Spleen (tissue), 11 donors: ENCODE measurements at regions not wholly inside any gene's neighbourhood (a gene's known extent, or its start where the extent isn't known, plus 50 kb on each side); places are given as distances from the start of the nearest gene placed in this dataset.

Source experiments
- DNase-seq: peaks from one replicate; pipeline ENCODE4 v3.0.0-alpha.2; 2020
- H3K27ac ChIP-seq, 8 donors: fragments of 200-600 bp; sonication (generic) in 7 of 8; 1 replicate in 4 of 8; 2 replicates in 4 of 8; pipeline versions ENCODE4 v1.5.0 to v1.8.0; 2016 to 2021; ENCODE audit warnings: inconsistent platforms in 4 of 8, mild to moderate bottlenecking in 4 of 8, moderate library complexity in 1 of 8
- H3K27me3 ChIP-seq, 7 donors: fragments of 200-600 bp; sonication (generic) in 6 of 7; replicated peaks in 1 of 7; 1 replicate in 4 of 7; 2 replicates in 3 of 7; pipeline versions ENCODE4 v1.5.0 to v1.8.0; 2016 to 2021; ENCODE audit warnings: inconsistent platforms in 3 of 7, mild to moderate bottlenecking in 1 of 7
- H3K36me3 ChIP-seq, 6 donors: fragments of 200-600 bp; sonication (generic) in 5 of 6; 1 replicate in 4 of 6; 2 replicates in 2 of 6; pipeline versions ENCODE4 v1.5.0 to v1.8.0; 2016 to 2021; ENCODE audit warnings: inconsistent platforms in 2 of 6
- H3K4me1 ChIP-seq, 6 donors: fragments of 200-600 bp; sonication (generic) in 5 of 6; 1 replicate in 3 of 6; 2 replicates in 3 of 6; pipeline versions ENCODE4 v1.5.0 to v1.8.0; 2016 to 2021; ENCODE audit warnings: inconsistent platforms in 3 of 6
- H3K4me3 ChIP-seq, 8 donors: fragments of 200-600 bp; sonication (generic) in 7 of 8; 1 replicate in 4 of 8; 2 replicates in 4 of 8; pipeline versions ENCODE4 v1.5.0 to v1.8.0; 2016 to 2021; ENCODE audit warnings: inconsistent platforms in 4 of 8, mild to moderate bottlenecking in 4 of 8, moderate library complexity in 2 of 8
- H3K9me3 ChIP-seq, 8 donors: fragments of 200-600 bp; sonication (generic) in 7 of 8; 1 replicate in 4 of 8; 2 replicates in 4 of 8; pipeline versions ENCODE4 v1.5.0 to v1.8.0; 2016 to 2021; ENCODE audit warnings: inconsistent platforms in 4 of 8
- CTCF ChIP-seq, 11 experiments: fragments of 200-600 bp in 7 of 11; fragments of 450-650 bp in 4 of 11; sonication (generic) in 4 of 11; IDR thresholded peaks in 8 of 11; conservative IDR thresholded peaks in 3 of 11; 1 replicate in 7 of 11; 2 replicates in 4 of 11; pipeline versions ENCODE4 v1.4.0 to v1.8.0; 2016 to 2021; ENCODE audit warnings: antibody characterized with exemption in 11 of 11, inconsistent platforms in 4 of 11, mild to moderate bottlenecking in 1 of 11
- POLR2A ChIP-seq, 3 donors: fragments of 450-650 bp; IDR thresholded peaks; one replicate each; pipeline ENCODE4 v1.5.1; 2017; ENCODE audit warnings: antibody characterized with exemption in 3 of 3, mild to moderate bottlenecking in 1 of 3
- POLR2AphosphoS5 ChIP-seq, 3 donors: sonication (generic); formaldehyde crosslinking; IDR thresholded peaks; one replicate each; pipeline ENCODE4 v1.5.1; 2017; ENCODE audit warnings: antibody characterized with exemption in 3 of 3
- WGBS, 5 donors: extraction: QIAGEN DNeasy Blood & Tissue Kit in 3 of 5; methylation state at CpG; one replicate each; pipeline versions ENCODE4 v1.1.5 to v1.1.7; 2013 to 2018; 5-methylcytosine and 5-hydroxymethylcytosine counted together
- intact Hi-C: fragments of 100-400 bp; cut with DNase I; formaldehyde crosslinking; loops from one replicate; pipeline ENCODE4 v1.15.0; 2023; ENCODE audit warnings: low total_unique reads
- donor health status: healthy with polysubstance abuse.
- donor health status: DM: no; HTN: no; CAD: no; lungs with moderate emphysema.
- donor health status: DM: no; HTN: no; CAD: no.
- donor health status: Bipolar disorder and iron deficiency.
- donor health status: healthy.
- donor health status: DM: no; HTN: no; CAD: no.
- donor health status: DM: yes; HTN: yes; CAD: no.

- intact Hi-C loops: no loop called here
- WGBS, 5 donors: 55 to 69% (median 66%) methylated on average over 2 of the region's 2 CpGs
Measured at GRCh38 chr1:199007423-199007822, 368.6 kb downstream of the PTPRC start.

GRCh38 chr1:199009447-199009846, 370.6 kb downstream of the PTPRC start:
- peaks cover 8 to 24% (median 19%) of the 10 kb centered on the region in 6 donors for H3K4me1 ChIP-seq
- no peaks in the 10 kb centered on the region for H3K9me3 ChIP-seq
- no peaks in the 10 kb centered on the region for H3K27me3 ChIP-seq
- TF ChIP-seq POLR2A (IDR thresholded peaks at IDR 0.05) (no peak), POLR2AphosphoS5 (IDR thresholded peaks at IDR 0.05) (no peak), CTCF (IDR thresholded peaks at IDR 0.05 in 8 of 11, conservative IDR thresholded peaks at IDR 0.05 in 3 of 11) (no peak)
- H3K27ac ChIP-seq: no peak overlapping the region
- DNase-seq: no peak
- H3K4me3 ChIP-seq: no peak overlapping the region
- no peaks in the 10 kb centered on the region for H3K36me3 ChIP-seq
- WGBS, 5 donors: 1 to 9% (median 5%) methylated on average over 5 of the region's 5 CpGs
- intact Hi-C loops: no loop called here

More at GRCh38 chr1:199007423-199007822, 368.6 kb downstream of the PTPRC start:
- Histone ChIP-seq H3K27ac (no peak overlapping the region), H3K4me3 (no peak overlapping the region), H3K27me3 (no peaks in the 10 kb centered on the region), H3K9me3 (no peaks in the 10 kb centered on the region), H3K36me3 (no peaks in the 10 kb centered on the region), H3K4me1 (peaks cover 8 to 24% (median 19%) of the 10 kb centered on the region in 6 donors)
- TF ChIP-seq POLR2A (IDR thresholded peaks at IDR 0.05) (no peak), CTCF (IDR thresholded peaks at IDR 0.05 in 8 of 11, conservative IDR thresholded peaks at IDR 0.05 in 3 of 11) (no peak), POLR2AphosphoS5 (IDR thresholded peaks at IDR 0.05) (no peak)
- DNase-seq: no peak

- no peak for DNase-seq
- WGBS, 5 donors: 41 to 62% (median 45%) methylated on average over 4 of the region's 4 CpGs
- no peak overlapping the region for H3K27ac ChIP-seq
Measured at GRCh38 chr1:199010492-199010891, 371.7 kb downstream of the PTPRC start.

GRCh38 chr1:199010933-199011332, 372.1 kb downstream of the PTPRC start:
- DNase-seq: no peak
- Histone ChIP-seq H3K27ac (no peak overlapping the region), H3K27me3 (no peaks in the 10 kb centered on the region), H3K4me1 (peaks cover 8 to 24% (median 19%) of the 10 kb centered on the region in 6 donors), H3K4me3 (no peak overlapping the region), H3K36me3 (no peaks in the 10 kb centered on the region), H3K9me3 (no peaks in the 10 kb centered on the region)
- TF ChIP-seq CTCF (IDR thresholded peaks at IDR 0.05 in 8 of 11, conservative IDR thresholded peaks at IDR 0.05 in 3 of 11): no peak
- TF ChIP-seq POLR2A (IDR thresholded peaks at IDR 0.05): no peak
- TF ChIP-seq POLR2AphosphoS5 (IDR thresholded peaks at IDR 0.05): no peak
- intact Hi-C loops: no loop called here
- WGBS, 5 donors: 58 to 69% (median 67%) methylated on average over 2 of the region's 2 CpGs

More at GRCh38 chr1:199010492-199010891, 371.7 kb downstream of the PTPRC start:
- Histone ChIP-seq H3K4me3 (no peak overlapping the region), H3K27me3 (no peaks in the 10 kb centered on the region), H3K9me3 (no peaks in the 10 kb centered on the region), H3K4me1 (peaks cover 8 to 24% (median 19%) of the 10 kb centered on the region in 6 donors), H3K36me3 (no peaks in the 10 kb centered on the region)
- intact Hi-C loops: no loop called here
- no peak for TF ChIP-seq POLR2AphosphoS5 (IDR thresholded peaks at IDR 0.05)
- no peak for TF ChIP-seq POLR2A (IDR thresholded peaks at IDR 0.05)
- no peak for TF ChIP-seq CTCF (IDR thresholded peaks at IDR 0.05 in 8 of 11, conservative IDR thresholded peaks at IDR 0.05 in 3 of 11)
